ENCODE measurements at regions not wholly inside any gene's neighbourhood (a gene's known extent, or its start where the extent isn't known, plus 50 kb on each side); places are given as distances from the start of the nearest gene placed in this dataset.

GRCh38 chr5:173743641-173744343, 127.3 kb upstream of the BOD1 start:
- peak overlapping the region; percentile 96 for H3K9ac ChIP-seq (ENCODE audit: low read length)
- H3K9me2 ChIP-seq (replicated peaks; ENCODE audit: insufficient read depth, low read length) = no peaks in the 10 kb centered on the region
- peaks cover 36% of the 10 kb centered on the region for H3K4me1 ChIP-seq (ENCODE audit: low read length)
- peak overlapping the region; percentile 99 for H3K27ac ChIP-seq (ENCODE audit: low read length)
- peaks cover 46% of the 10 kb centered on the region for H3F3A ChIP-seq (ENCODE audit: insufficient read depth, low read length)
- no peak for TF ChIP-seq CTCF (IDR thresholded peaks at IDR 0.05; ENCODE audit: low read length)
- TF ChIP-seq EZH2 (optimal IDR thresholded peaks at IDR 0.05; ENCODE audit: low read depth, low read length) = no peak
- no peak for TF ChIP-seq EZH2phosphoT487 (IDR thresholded peaks at IDR 0.05; ENCODE audit: low read length)
- no peaks in the 10 kb centered on the region for H3K27me3 ChIP-seq (replicated peaks; ENCODE audit: insufficient read depth, low read length)
- H3K4me3 ChIP-seq (ENCODE audit: low read length) = peak overlapping the region; percentile 67
- peaks cover 55% of the 10 kb centered on the region for H3K79me2 ChIP-seq (ENCODE audit: low read length)
- no peaks in the 10 kb centered on the region for H3K36me3 ChIP-seq (replicated peaks; ENCODE audit: insufficient read depth, low read length)
- no peak overlapping the region for H2AFZ ChIP-seq (ENCODE audit: low read length)
- peak; percentile 79 for DNase-seq
- no peaks in the 10 kb centered on the region for H3K9me3 ChIP-seq (replicated peaks; ENCODE audit: insufficient read depth, low read length)
- no peaks in the 10 kb centered on the region for H4K20me1 ChIP-seq (ENCODE audit: insufficient read depth, low read length)
- H3K4me2 ChIP-seq (ENCODE audit: low read depth, low read length) = peak overlapping the region; percentile 96

- Histone ChIP-seq H3K9ac (ENCODE audit: low read length) (peak overlapping the region; percentile 96), H3F3A (ENCODE audit: insufficient read depth, low read length) (peaks cover 46% of the 10 kb centered on the region), H3K9me2 (replicated peaks; ENCODE audit: insufficient read depth, low read length) (no peaks in the 10 kb centered on the region), H3K79me2 (ENCODE audit: low read length) (peaks cover 48% of the 10 kb centered on the region), H3K4me2 (ENCODE audit: low read depth, low read length) (peak overlapping the region; percentile 96), H3K4me3 (ENCODE audit: low read length) (peak overlapping the region; percentile 67), H2AFZ (ENCODE audit: low read length) (no peak overlapping the region), H3K27ac (ENCODE audit: low read length) (peak overlapping the region; percentile 99), H4K20me1 (ENCODE audit: insufficient read depth, low read length) (no peaks in the 10 kb centered on the region), H3K27me3 (replicated peaks; ENCODE audit: insufficient read depth, low read length) (no peaks in the 10 kb centered on the region), H3K9me3 (replicated peaks; ENCODE audit: insufficient read depth, low read length) (no peaks in the 10 kb centered on the region), H3K36me3 (replicated peaks; ENCODE audit: insufficient read depth, low read length) (no peaks in the 10 kb centered on the region), H3K4me1 (ENCODE audit: low read length) (peaks cover 36% of the 10 kb centered on the region)
- peak; percentile 35 for DNase-seq
- TF ChIP-seq EZH2 (optimal IDR thresholded peaks at IDR 0.05; ENCODE audit: low read depth, low read length) (no peak), CTCF (IDR thresholded peaks at IDR 0.05; ENCODE audit: low read length) (no peak; the same call in 1 of the 2 replicates), EZH2phosphoT487 (IDR thresholded peaks at IDR 0.05; ENCODE audit: low read length) (no peak)
Observed at GRCh38 chr5:173744551-173744950, 128.1 kb upstream of the BOD1 start.

GRCh38 chr5:173745123-173745522, 128.7 kb upstream of the BOD1 start:
- H3K27me3 ChIP-seq (replicated peaks; ENCODE audit: insufficient read depth, low read length) = no peaks in the 10 kb centered on the region
- H3K9me2 ChIP-seq (replicated peaks; ENCODE audit: insufficient read depth, low read length) = no peaks in the 10 kb centered on the region
- H2AFZ ChIP-seq (ENCODE audit: low read length) = no peak overlapping the region
- peak overlapping the region; percentile 96 for H3K4me2 ChIP-seq (ENCODE audit: low read depth, low read length)
- H3K9ac ChIP-seq (ENCODE audit: low read length) = peak overlapping the region; percentile 96
- no peaks in the 10 kb centered on the region for H3K9me3 ChIP-seq (replicated peaks; ENCODE audit: insufficient read depth, low read length)
- no peaks in the 10 kb centered on the region for H3K36me3 ChIP-seq (replicated peaks; ENCODE audit: insufficient read depth, low read length)
- TF ChIP-seq EZH2 (optimal IDR thresholded peaks at IDR 0.05; ENCODE audit: low read depth, low read length) = no peak
- TF ChIP-seq EZH2phosphoT487 (IDR thresholded peaks at IDR 0.05; ENCODE audit: low read length) = no peak
- no peak; the same call in 1 of the 2 replicates for TF ChIP-seq CTCF (IDR thresholded peaks at IDR 0.05; ENCODE audit: low read length)
- peak overlapping the region; percentile 67 for H3K4me3 ChIP-seq (ENCODE audit: low read length)
- H3K27ac ChIP-seq (ENCODE audit: low read length) = peak overlapping the region; percentile 99
- H3K4me1 ChIP-seq (ENCODE audit: low read length) = peaks cover 36% of the 10 kb centered on the region
- no peaks in the 10 kb centered on the region for H4K20me1 ChIP-seq (ENCODE audit: insufficient read depth, low read length)
- DNase-seq = peak; percentile 98
- H3K79me2 ChIP-seq (ENCODE audit: low read length) = peaks cover 43% of the 10 kb centered on the region
- H3F3A ChIP-seq (ENCODE audit: insufficient read depth, low read length) = peaks cover 46% of the 10 kb centered on the region
